NCI-H2196 treated with DMSO at 0.1 percent for 48 hours (cell line): ENCODE measurements at regions not wholly inside any gene's neighbourhood (a gene's known extent, or its start where the extent isn't known, plus 50 kb on each side); places are given as distances from the start of the nearest gene placed in this dataset.

Experiments
- DNase-seq: peaks from one replicate; lab custom pipeline; 2025; ENCODE audit not compliant: unreplicated experiment; lab: John Stamatoyannopoulos, UW

DNA sequence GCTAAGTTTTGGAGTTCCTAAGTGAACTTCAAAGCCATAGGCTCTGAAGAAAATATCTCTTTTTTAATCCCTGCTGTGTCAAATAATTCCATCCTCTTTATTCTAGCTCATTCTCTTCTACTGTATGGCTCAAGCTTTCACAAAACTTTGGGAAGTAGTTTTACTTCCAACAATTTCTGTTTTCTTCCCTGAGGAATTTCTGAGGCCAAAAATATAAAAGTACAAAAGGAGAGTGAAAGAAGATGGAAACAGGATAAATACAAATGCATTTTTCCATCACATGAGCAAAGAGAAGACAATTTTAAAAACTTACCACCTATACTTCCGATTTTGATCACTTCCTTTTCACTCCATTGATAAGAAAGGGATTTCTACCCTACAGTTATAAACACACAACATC lies 585.7 kb upstream of the DAB2 start:
- DNase-seq = no peak

DNA sequence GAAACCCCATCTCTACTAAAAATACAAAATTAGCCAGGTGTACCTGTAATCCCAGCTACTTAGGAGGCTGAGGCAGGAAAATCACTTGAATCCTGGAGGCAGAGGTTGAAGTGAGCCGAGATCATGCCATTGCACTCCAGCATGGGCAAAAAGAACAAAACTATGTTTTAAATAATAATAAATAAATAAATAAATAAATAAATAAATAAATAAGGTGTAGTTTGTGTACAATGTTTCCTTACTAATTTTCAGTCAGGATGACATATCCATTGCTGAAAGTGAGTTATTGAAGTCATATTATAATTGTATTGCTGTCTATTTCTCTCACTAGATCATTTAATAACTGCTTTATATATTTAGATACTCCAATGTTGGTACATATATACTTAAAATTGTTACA lies 581.5 kb upstream of the DAB2 start:
- DNase-seq = no peak

DNA sequence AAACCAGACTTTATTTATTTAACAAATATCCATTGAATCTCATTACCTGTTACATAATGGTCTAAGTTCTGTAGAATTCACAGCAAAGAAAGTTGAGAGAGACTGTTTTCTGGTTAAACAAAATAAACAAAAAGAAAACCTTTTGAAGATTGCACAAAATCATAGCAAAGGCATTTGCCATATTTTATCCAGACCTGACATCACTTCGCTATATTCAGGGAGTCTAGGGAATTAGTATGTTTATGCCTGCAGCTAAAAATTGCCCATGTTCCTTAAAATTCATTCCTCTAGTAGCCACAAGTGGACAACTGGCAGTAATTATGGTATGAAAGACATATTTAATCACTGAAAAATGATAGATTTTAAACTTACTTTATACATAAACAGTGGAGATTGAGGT lies 577.0 kb upstream of the DAB2 start:
- DNase-seq = no peak

DNA sequence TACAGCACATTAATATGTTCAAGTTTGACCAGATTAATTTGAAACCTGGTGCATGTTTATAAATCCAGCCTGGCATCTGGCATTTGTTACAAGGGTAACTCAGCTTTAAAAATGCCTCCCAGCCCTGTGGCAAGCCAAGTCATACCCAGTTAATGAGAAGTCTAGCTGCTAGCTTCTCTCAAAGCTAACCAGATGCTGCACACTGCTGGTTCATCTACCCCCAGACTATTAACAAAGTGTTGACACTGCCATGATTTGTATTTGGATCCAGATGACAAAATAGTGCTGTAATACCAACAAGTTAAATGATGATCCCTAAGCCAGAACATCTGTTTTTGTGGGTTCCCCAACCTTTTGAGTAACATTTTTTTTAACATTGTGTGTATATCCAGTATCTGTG lies 573.7 kb upstream of the DAB2 start:
- DNase-seq = no peak

DNA sequence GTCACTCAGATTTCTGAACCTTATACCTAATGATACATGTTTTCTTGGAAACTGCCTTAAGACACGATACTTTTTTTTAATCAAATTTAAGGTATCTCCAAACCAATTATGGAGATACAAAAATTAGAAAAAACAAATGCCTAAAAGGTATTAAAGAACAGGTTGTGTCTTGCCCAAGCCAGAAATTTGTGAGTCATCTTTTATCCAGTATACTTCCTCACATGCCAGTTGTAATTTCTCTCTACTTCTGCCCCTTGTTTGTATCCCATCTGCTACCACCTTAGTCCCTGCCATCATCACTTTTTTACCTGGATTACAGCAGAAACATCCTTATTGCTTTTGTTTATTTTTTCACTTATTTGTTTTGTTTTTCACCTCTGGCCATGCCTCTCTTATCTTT lies 571.2 kb upstream of the DAB2 start:
- no peak for DNase-seq

DNA sequence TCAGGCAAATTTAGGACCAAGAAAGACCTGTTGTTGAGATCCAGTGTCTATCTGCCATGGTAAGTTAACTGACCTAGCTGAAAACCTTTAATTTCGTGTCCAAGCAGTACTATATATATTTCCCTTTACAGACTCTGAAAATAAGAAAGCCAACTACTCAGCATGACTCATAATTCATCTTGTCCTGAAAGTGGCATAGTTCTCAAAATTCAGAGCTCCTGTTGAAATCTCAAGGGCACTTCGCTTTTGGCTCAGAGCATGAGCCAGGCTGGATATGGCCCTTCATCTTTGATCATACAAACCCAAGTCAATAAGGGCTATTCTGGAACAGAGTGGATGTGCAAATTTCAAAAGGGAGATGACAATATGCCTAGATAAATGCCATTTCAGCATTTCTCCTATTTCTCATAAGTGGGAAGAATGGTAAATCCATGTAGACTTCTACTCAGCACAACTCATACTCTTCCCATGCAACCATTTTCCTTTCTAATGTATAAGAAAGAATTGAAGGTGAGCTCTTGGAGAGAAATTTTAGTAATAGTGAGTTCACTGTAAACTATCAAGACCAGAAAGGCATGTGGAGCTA lies 567.9 kb upstream of the DAB2 start:
- DNase-seq = no peak

DNA sequence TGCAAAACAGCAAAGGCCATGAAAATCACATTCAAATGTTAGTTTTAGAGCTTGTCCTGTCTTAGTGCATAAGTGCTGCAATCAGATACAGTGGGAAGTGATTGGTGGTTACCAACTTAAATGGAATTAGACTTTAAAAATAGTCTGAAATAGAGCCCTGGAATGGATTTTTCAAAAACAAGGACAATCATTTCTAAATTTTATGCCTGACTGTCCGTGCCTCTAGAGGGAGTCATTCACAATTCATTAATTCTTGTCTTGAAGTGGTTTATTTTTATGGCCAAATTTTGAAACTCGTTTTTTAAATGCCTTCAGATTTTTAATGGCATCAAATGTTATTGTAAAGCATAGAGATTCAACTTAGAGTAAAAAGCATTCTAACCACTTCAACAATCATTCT lies 561.8 kb upstream of the DAB2 start:
- DNase-seq = no peak

DNA sequence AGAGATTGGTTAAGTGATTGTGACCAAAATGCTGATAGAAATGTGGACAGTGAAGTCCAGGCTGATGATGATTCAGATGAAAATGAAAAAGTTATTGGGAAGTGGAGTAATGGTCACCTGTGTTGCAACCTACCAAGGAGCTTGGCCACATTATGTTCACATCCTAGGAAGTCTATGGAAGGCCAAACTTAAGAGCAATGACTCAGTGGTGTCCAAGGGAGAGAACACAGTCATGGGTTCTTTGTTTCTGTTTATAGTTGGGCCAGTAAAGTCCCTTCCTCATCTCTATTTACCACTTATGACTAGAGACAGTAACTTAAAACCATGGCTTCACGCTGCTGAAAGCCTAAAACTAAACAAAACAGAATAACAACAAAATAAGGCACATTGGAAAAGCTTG lies 555.3 kb upstream of the DAB2 start:
- no peak for DNase-seq

DNA sequence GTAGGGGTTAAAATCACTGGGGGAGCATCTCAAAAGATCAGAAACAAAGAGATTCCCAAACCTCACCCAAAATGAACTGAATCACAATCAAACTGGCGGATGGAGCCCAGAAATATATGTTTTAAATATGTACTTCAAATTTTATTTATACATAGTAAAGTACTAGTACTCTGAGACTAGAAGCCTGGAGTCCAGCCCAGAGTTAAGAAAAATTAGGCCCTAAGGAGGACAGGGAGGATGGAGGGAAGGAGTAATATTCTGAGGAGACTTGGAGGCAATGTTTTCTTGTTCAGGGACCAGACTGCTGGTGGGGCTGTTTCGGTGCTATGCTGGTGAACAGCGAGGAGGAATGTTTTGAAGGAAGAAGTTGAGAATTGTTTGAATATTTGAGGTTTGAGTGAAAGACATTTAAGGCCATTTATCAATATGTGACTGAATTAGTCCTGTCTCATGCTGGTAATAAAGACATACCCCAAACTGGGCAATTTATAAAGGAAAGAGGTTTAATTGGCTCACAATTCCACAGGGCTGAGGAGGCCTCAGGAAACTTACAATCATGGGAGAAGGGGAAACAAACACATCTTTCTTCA lies 552.4 kb upstream of the DAB2 start:
- DNase-seq = no peak

DNA sequence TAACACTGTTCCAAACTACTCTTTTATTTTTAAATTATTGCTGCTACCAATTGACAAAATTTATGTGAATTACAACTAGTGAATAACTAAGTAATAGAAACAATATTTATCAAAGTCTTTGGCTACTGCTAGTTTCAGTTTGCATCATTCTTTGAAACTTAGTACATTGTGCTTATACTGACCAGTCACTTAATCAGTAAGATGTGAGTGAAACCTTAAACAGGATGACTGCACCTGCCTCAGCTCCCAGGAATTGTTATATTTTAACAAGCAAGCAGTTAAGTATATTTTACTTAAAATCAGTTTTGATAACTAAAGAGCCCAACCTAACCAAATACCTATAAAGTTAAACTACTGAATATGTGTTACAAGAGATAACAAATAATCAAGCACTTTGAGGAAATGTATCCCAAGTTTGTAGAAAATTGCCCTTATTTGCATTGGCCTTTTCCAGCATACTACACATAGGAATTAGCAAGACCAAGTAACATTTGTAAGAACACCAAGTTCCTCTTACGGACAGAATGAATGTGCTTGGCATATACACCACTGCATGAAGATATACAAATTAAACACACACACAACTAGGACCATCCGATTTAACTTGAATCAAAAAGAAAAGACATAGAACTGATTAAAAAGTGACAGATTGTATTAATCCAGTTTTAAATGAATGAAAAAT lies 545.5 kb upstream of the DAB2 start:
- no peak for DNase-seq

DNA sequence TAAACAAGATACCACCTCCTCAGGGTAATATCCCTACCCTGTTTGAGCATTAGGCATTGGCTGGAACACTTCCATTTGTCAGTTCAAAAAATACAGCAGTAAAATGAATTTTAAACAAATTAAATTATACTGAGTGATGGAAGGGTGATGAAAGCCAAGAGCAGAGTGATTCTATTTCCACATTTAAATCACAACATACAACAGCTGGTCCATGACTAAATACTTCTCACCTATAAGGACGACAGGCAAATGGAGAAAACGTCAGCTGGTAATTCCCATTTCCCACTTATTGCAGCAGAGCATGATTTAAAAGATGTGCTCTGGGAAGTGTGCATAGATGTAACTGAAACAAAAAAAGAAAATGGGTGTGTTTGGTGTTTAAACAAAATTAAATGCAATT lies 543.6 kb upstream of the DAB2 start:
- DNase-seq = no peak

DNA sequence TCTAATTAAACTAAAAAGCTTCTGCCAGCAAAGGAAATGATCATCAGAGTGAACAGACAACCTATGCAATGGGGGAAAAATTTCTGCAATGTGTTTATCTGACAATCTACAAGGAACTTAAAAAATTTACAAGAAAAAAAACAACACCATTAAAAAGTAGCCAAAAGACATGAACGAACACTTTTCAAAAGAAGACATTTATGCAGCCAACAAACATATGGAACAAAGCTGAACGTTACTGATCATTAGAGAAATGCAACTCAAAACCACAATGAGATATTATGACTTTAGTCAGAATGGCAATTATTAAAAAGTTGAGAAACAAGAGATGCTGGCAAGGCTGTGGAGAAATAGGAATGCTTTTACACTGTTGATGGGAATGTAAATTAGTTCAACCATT lies 530.4 kb upstream of the DAB2 start:
- DNase-seq = no peak

DNA sequence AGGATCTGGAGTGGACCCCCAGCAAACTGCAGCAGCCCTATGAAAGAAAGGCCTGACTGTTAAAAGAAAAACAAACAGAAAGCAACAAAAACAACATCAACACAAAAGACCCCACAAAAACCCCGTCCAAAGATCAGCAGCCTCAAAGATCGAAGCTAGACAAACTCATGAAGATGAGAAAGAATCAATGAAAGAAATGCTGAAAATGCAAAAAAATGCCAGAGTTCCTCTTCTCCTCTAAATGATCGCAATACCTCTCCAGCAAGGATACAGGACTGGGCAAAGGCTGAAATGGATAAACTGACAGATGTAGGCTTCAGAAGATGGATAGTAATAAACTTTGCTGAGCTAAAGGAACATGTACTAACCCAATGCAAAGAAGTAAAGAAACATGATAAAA lies 526.3 kb upstream of the DAB2 start:
- no peak for DNase-seq

DNA sequence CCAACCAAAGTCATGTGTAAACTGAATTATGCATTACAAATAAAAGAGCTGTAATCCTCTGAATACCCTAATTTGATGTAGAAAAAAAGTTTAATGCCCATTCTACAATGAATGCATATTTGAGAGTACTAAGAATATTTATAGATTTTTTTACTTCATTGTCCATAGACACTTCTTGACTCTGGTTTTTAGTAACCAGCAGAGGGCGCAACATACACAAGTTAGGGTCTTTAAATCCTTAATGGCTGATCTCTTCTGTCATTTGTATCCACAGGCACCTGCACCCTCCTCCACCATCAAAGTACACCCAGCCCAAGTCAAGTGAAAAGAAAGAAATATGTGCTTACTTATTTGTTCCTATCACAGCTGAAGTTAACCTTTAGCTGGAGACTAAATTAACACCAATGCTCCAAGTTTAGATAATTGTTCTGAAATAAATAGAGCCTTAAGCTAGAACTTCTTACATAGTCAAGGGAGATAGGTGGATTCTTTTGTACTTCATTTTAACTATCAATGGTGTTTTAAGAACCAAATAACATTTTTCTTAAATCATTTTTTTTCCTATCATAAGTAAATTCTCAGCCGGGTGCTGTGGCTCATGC lies 524.2 kb upstream of the DAB2 start:
- peak; percentile 44 for DNase-seq

DNA sequence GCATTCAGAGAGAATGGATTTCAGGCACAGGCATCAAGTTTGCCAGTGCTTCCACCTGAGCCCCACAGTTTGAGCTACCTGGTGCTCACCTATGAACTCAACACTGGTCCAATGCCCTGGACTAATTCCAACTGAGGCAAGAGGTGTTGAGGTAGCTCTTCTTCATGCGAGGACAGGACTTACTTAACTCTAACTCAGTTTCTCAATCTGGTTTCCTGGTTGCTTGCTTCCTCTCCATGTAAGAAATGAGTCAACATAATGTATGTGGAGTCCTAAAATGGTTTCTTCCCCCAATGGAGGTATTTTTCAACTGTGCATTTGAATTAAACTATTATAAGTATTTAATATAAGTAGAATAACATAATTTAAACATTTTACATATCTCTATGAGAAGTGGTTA lies 523.6 kb upstream of the DAB2 start:
- DNase-seq = no peak

DNA sequence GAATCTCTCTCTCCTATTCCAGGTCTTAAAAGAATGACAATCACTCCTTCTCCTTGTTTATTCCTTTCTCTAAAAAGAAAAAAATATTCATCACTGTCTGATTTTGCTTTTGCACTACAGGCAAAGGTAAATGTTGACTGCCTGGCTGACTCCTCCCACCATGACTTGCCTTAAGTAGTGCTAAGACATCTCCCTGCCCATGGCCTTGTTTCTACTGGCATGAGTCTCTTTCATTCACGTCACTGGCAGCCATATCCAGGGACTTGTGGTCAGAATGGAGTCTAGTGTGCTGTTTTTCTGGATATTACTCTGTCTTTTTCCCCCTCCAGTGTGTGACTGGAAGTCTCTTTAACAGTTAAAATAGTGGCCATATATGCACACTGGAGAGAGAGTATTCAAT lies 522.9 kb upstream of the DAB2 start:
- DNase-seq = no peak

DNA sequence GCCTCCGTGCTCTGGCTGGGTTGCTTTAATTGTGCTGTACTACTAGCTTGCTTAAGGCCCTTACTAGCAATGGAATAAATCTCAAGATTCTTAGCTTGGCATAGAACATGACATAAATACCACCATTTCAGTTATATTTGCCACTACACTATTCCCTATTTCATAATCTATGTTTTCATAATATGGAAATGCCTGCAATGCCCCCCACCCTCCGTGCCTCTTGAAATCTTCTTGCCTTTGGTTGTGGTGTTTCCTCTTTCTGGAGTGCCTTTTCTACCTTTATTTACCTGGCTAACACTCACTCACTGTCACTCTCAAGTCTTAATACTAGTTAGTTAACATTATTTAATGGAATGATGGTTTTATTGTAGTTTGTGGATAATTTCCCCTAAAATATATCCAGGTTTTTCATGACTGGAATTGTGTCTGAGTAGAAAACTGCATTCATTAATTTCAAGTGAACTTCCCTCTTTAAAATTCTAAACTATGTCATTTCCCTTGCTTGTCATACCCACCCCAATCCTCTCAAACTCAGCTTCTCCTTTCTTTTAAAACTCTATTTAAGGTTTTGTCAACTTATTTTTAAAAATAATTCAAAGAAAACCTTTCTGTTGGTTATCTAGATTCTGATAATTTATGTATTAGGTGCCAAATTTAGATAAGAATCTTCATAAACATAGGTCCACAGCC lies 521.7 kb upstream of the DAB2 start:
- no peak for DNase-seq

DNA sequence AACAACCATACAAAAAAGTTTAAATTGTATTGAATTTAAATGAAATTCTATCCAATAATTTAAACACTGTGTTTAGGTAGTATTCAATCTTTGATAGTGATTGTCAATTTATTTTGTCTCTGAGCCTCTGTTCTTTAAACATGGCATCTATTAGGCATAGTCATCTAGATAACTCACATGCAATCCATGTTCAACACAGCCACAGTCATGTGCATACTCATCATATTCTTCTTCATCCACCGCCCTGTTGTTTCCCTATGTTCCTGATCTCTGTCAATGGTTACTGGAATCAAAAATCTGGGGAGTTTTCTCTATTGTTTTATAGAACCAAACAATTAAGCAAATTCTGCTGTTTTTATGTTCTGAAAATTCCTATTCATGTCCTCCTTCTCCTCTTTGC lies 521.1 kb upstream of the DAB2 start:
- no peak for DNase-seq

DNA sequence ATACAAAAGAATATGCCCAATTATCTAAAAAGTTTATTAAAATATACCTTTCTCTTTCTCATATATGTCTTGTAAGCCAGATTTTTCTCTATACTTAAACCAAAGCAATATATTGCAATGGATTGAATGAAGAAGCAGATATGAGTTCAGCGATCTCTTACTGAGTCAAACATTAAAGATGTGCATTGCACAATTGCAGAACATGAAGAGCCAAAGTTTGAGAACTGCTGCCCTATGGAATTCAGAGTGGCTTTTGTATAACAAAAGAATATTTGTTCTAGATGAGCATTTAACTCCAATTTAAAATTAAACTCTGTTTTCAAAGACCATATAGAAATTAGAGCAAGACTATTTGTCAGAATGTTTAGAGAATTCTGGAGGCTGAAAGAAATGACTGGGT lies 519.0 kb upstream of the DAB2 start:
- no peak for DNase-seq

DNA sequence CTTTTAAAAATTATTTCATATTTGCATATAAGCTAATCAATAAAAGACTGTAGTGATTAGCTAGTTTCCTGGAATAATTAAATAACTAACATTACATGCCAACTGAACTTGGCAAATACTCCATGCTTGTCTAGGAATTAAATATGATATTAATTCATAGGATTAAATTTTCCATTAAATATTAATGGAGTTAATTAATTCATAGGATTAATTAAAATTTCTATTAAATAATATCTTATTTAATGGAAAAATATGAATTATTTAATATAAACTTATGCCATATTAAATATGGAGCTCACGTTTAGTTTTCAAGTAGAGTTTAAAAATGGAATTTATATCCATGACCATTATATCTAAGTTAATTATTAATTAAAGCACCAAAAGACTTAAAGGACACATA lies 517.8 kb upstream of the DAB2 start:
- no peak for DNase-seq

DNA sequence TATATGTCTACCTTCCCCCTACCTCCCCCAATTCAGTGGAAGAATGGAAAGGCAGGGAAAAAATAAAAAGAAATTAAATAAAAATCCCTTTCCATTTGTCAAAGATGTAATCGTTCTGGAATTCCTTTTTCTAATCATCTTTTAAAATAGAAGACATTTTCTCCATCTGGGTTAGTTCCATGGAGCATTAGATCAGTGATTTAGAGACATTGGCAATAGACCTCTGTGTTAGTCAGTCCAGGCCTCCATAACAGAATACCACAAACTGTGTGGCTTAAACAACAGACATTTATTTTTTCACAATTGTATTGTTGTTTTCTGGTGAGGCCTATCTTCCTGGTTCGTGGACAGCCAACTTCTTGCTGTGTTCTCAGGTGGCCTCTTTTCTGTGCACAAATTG lies 516.6 kb upstream of the DAB2 start:
- DNase-seq = no peak

DNA sequence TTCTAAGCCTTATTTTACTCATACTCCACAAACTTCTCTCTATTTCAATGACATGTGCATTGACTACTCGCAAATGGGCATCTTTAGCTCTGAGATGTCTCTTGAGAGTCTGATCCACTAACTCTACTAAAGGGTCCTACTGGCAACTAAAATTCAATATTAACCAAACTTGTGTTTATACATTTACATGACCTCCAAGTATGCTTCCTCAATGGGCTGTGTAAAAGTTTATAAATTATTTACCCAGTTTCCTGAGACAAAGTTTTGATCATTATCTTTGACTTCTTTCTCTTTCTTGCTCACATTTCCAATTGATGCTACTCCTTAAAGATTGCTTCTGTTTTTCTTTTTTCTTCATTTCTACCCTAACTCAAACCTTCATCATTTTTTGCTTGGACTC lies 510.1 kb upstream of the DAB2 start:
- no peak for DNase-seq
